AG04450 (cell line): ENCODE measurements at regions not wholly inside any gene's neighbourhood (a gene's known extent, or its start where the extent isn't known, plus 50 kb on each side); places are given as distances from the start of the nearest gene placed in this dataset.

Experiments
- CTCF ChIA-PET: fragments of 300-600, 350-600 bp; formaldehyde crosslinking; extraction: SDS; loops from one replicate; lab custom pipeline; 2022; ENCODE audit warnings: antibody characterized with exemption, inconsistent platforms; lab: Charles Lee
- POLR2A ChIA-PET: fragments of 350-600 bp; formaldehyde crosslinking; extraction: SDS; loops from one replicate; lab custom pipeline; 2021; ENCODE audit warnings: antibody characterized with exemption, inconsistent platforms; lab: Yijun Ruan, JAX
- DNase-seq: peaks from one replicate; pipeline ENCODE4 v3.0.0-alpha.2; 2011; ENCODE audit warnings: low read depth, low spot score
- H3K27ac ChIP-seq: one replicate; pipeline ENCODE4 v1.5.1; 2012; ENCODE audit warnings: low read depth, low read length, control low read depth
- H3K27me3 ChIP-seq: one replicate; pipeline ENCODE4 v1.6.0; 2012; ENCODE audit warnings: low read length; ENCODE audit not compliant: control insufficient read depth, insufficient read depth
- H3K4me3 ChIP-seq: 2 replicates; pipeline ENCODE4 v1.5.1; 2011; ENCODE audit warnings: mild to moderate bottlenecking, low read depth, low read length, control low read depth
- H3K9me3 ChIP-seq: 2 replicates; pipeline ENCODE4 v1.5.1; 2012; ENCODE audit warnings: low read length; ENCODE audit not compliant: control insufficient read depth, insufficient read depth
- TF ChIP-seq, protein P1 (sequence below): IDR thresholded peaks from 2 replicates; pipeline ENCODE4 v1.5.1; 2011; ENCODE audit warnings: low read depth, low read length, control low read depth, inconsistent platforms

DNA sequence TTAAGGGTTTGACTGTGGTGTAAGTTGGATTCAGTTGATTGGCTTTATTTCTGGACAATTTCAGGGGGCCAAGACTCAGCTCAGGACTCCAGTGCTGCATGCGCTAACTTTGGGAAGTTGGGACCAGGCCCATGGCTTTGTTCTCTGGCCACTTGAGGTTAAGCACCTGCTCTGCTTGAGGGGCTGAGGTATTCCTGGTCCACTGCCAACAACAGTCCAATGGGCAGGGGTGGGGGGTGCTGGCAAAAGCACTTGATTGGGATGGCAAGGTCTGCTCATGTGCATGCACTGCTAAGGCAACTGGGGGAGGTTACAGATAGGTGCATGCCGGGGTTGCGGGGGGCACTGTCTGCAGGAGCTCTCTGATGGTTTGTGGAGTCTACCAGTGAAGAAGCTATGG lies 52.6 kb upstream of the ASB17 start:
- TF ChIP-seq, protein P1, sequence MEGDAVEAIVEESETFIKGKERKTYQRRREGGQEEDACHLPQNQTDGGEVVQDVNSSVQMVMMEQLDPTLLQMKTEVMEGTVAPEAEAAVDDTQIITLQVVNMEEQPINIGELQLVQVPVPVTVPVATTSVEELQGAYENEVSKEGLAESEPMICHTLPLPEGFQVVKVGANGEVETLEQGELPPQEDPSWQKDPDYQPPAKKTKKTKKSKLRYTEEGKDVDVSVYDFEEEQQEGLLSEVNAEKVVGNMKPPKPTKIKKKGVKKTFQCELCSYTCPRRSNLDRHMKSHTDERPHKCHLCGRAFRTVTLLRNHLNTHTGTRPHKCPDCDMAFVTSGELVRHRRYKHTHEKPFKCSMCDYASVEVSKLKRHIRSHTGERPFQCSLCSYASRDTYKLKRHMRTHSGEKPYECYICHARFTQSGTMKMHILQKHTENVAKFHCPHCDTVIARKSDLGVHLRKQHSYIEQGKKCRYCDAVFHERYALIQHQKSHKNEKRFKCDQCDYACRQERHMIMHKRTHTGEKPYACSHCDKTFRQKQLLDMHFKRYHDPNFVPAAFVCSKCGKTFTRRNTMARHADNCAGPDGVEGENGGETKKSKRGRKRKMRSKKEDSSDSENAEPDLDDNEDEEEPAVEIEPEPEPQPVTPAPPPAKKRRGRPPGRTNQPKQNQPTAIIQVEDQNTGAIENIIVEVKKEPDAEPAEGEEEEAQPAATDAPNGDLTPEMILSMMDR: no peak
- ChIA-PET POLR2A (interaction anchor here (0.5 kb wide), 1 partner anchor 154 kb away, joined by 3 read pairs; no protein-coding TSS in a partner anchor), CTCF (no interaction called here)
- H3K9me3 ChIP-seq: no peaks in the 10 kb centered on the region
- H3K4me3 ChIP-seq: no peak overlapping the region
- H3K27ac ChIP-seq: no peak overlapping the region
- no peaks in the 10 kb centered on the region for H3K27me3 ChIP-seq
- DNase-seq: no peak

- Histone ChIP-seq H3K27me3 (no peaks in the 10 kb centered on the region), H3K27ac (no peak overlapping the region), H3K4me3 (no peak overlapping the region), H3K9me3 (no peaks in the 10 kb centered on the region)
- TF ChIP-seq, protein P1: no peak
- POLR2A ChIA-PET: interaction anchor here (0.6 kb wide), 1 partner anchor 233 kb away, joined by 4 read pairs; no protein-coding TSS in a partner anchor
- DNase-seq: no peak
- CTCF ChIA-PET: no interaction called here
These were observed 53.6 kb upstream of the ASB17 start for GRCh38 chr1:75985827-75986226.

- ChIA-PET CTCF (no interaction called here), POLR2A (no interaction called here)
- Histone ChIP-seq H3K4me3 (no peak overlapping the region), H3K27ac (no peak overlapping the region), H3K27me3 (no peaks in the 10 kb centered on the region), H3K9me3 (no peaks in the 10 kb centered on the region)
- TF ChIP-seq, protein P1: no peak
- no peak for DNase-seq
These were observed 54.3 kb upstream of the ASB17 start for GRCh38 chr1:75986478-75986877.

DNA sequence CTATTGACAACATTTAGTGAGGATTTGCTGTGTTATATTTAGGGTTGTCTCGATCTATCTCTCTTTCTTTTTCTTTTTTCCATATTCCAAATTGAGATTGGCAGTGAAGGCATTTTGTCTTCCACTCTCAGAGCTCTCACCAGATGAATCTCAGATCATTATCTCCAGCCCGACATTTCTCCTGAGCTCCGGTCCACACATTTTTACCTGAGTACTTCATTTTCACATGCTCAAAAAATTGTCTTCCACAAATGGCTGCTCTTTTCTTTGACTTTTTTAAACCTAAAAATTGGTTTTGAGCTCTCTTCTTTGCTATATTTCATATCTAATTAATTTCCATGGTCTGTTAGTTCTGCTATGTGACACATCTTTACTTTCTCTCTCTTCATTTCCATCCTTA lies 56.9 kb upstream of the ASB17 start:
- DNase-seq: no peak
- TF ChIP-seq, protein P1: no peak
- ChIA-PET POLR2A (no interaction called here), CTCF (no interaction called here)
- no peaks in the 10 kb centered on the region for H3K27me3 ChIP-seq
- H3K9me3 ChIP-seq: no peaks in the 10 kb centered on the region
- no peak overlapping the region for H3K4me3 ChIP-seq
- no peak overlapping the region for H3K27ac ChIP-seq

DNA sequence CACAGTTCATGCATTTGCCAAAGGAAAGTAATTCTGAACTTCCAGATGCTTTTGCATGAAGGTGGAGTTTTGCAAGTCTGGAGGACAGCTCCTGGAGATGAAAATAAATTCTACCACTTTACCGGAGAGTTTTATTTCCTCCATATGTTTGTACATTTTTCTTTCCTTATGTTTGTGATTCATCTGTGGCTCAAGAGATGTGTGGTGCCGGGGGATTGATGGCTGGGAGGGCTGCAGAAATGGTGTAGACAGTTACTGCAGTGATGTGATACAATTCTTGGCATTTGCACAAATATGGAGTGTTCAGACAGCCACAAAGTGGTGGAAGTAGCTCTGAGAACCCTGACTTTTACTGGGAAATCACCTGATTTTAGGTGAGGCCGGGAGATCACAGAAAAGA lies 58.5 kb upstream of the ASB17 start:
- Histone ChIP-seq H3K27me3 (no peaks in the 10 kb centered on the region), H3K4me3 (no peak overlapping the region), H3K27ac (no peak overlapping the region), H3K9me3 (no peaks in the 10 kb centered on the region)
- TF ChIP-seq, protein P1: no peak
- ChIA-PET CTCF (interaction anchor here (0.5 to 2.8 kb wide), 12 partner anchors 10 to 1173 kb away, joined by 3 to 18 read pairs (median 4); no protein-coding TSS in a partner anchor), POLR2A (no interaction called here)
- DNase-seq: no peak
